ENCODE measurements at regions not wholly inside any gene's neighbourhood (a gene's known extent, or its start where the extent isn't known, plus 50 kb on each side); places are given as distances from the start of the nearest gene placed in this dataset.
A peak's percentile ranks its signal among the peaks of the same experiment; 100 is the strongest.
"Not testable (repeated sequence)": the region's sequence is repeated elsewhere in the genome, so short reads cannot be mapped to it uniquely, and the experiment has no call there.

- no peaks in the 10 kb centered on the region for H3K9me3 ChIP-seq (ENCODE audit: control insufficient read depth, insufficient read depth, low read depth, low read length)
- ChIA-PET POLR2A (interaction anchor here (0.6 kb wide), 1 partner anchor 185 kb away, joined by 3 read pairs; no protein-coding TSS in a partner anchor), CTCF (interaction anchor here (0.6 to 2.8 kb wide), 19 partner anchors 9 to 1148 kb away, joined by 3 to 17 read pairs (median 4); no protein-coding TSS in a partner anchor)
- no peaks in the 10 kb centered on the region for H3K36me3 ChIP-seq (ENCODE audit: control insufficient read depth in 2 of 2, insufficient read depth in 1 of 2, low read length in 2 of 2)
- TF ChIP-seq ZNF292 (tag by site-specific recombination; IDR thresholded peaks at IDR 0.05; ENCODE audit: borderline replicate concordance, low read depth) (no peak), ZNF174 (tag by site-specific recombination; IDR thresholded peaks at IDR 0.05) (no peak), ZNF654 (tag by site-specific recombination; IDR thresholded peaks at IDR 0.05; ENCODE audit: low read depth) (peak; percentile 64)
- no peak overlapping the region for H3K27ac ChIP-seq (ENCODE audit: extremely low read depth, low read depth, low read length)
- H3K4me3 ChIP-seq (ENCODE audit: low read depth, low read length): no peak overlapping the region
- H3K4me1 ChIP-seq (ENCODE audit: control insufficient read depth, insufficient read depth, low read length): no peaks in the 10 kb centered on the region
Measured at GRCh38 chr13:81171065-81171647, 830.2 kb upstream of the SPRY2 start.

- POLR2A ChIA-PET; H3K9me3 ChIP-seq (ENCODE audit: control insufficient read depth, insufficient read depth, low read depth, low read length); H3K4me1 ChIP-seq (ENCODE audit: control insufficient read depth, insufficient read depth, low read length); H3K27ac ChIP-seq (ENCODE audit: extremely low read depth, low read depth, low read length); H3K4me3 ChIP-seq (ENCODE audit: low read depth, low read length); H3K36me3 ChIP-seq (ENCODE audit: control insufficient read depth in 2 of 2, insufficient read depth in 1 of 2, low read length in 2 of 2); CTCF ChIA-PET: not testable (repeated sequence)
Measured at GRCh38 chr13:81163823-81164222, 822.9 kb upstream of the SPRY2 start.

DNA sequence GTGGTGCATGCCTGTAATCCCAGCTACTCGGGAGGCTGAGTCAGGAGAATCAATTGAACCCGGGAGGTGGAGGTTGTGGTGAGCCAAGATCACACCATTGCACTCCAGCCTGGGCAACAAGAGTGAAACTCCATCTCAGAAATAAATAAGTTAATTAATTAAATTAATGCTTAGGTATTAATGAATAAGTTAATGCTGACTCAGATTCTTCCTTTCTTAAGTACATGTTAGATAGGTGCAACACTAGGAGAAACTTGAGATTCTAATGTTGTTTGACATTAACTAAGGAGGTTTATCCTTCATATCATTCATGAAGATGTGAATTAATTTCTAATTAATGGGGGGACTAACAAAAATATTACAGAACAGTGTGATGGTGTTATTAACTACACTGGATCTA lies 812.6 kb upstream of the SPRY2 start:
- no peak for TF ChIP-seq ZNF561 (tag by site-specific recombination; IDR thresholded peaks at IDR 0.05; ENCODE audit: borderline replicate concordance)
- no peak for TF ChIP-seq ZNF302 (tag by site-specific recombination; IDR thresholded peaks at IDR 0.05; ENCODE audit: low read depth)
- no peak for TF ChIP-seq TRIM28 (IDR thresholded peaks at IDR 0.05; ENCODE audit: borderline replicate concordance, low read length)
- TF ChIP-seq ZNF138 (tag by site-specific recombination; IDR thresholded peaks at IDR 0.05; ENCODE audit: borderline replicate concordance): no peak
- no peak for TF ChIP-seq ZNF488 (tag by site-specific recombination; IDR thresholded peaks at IDR 0.05)
- TF ChIP-seq ZNF514 (tag by site-specific recombination; IDR thresholded peaks at IDR 0.05): no peak
- no peak for TF ChIP-seq ZNF341 (tag by site-specific recombination; IDR thresholded peaks at IDR 0.05; ENCODE audit: low read depth)
- no peak for TF ChIP-seq ZBTB1 (tag by site-specific recombination; IDR thresholded peaks at IDR 0.05)
- no peak for TF ChIP-seq ZNF157 (tag by site-specific recombination; IDR thresholded peaks at IDR 0.05)
- no peak for TF ChIP-seq ZNF362 (tag by site-specific recombination; IDR thresholded peaks at IDR 0.05)
- TF ChIP-seq ZNF529 (tag by site-specific recombination; IDR thresholded peaks at IDR 0.05; ENCODE audit: insufficient replicate concordance): no peak
- no peak for TF ChIP-seq ZNF626 (tag by site-specific recombination; IDR thresholded peaks at IDR 0.05)
- no peak for TF ChIP-seq BCL11B (tag by site-specific recombination; IDR thresholded peaks at IDR 0.05; ENCODE audit: low read depth)
- TF ChIP-seq RBAK (tag by site-specific recombination; IDR thresholded peaks at IDR 0.05): no peak
- TF ChIP-seq ZBTB7A (tag by site-specific recombination; IDR thresholded peaks at IDR 0.05; ENCODE audit: low read depth): no peak
- no peak for TF ChIP-seq ZNF48 (tag by site-specific recombination; IDR thresholded peaks at IDR 0.05)
- TF ChIP-seq ZNF560 (tag by site-specific recombination; IDR thresholded peaks at IDR 0.05; ENCODE audit: borderline replicate concordance): no peak
- no peak for TF ChIP-seq ZNF473 (tag by site-specific recombination; IDR thresholded peaks at IDR 0.05)
- H3K9me3 ChIP-seq (ENCODE audit: control insufficient read depth, insufficient read depth, low read depth, low read length): no peaks in the 10 kb centered on the region
- ChIA-PET POLR2A (no interaction called here), CTCF (no interaction called here)
- H3K4me3 ChIP-seq (ENCODE audit: low read depth, low read length): no peak overlapping the region
- H3K36me3 ChIP-seq (ENCODE audit: control insufficient read depth in 2 of 2, insufficient read depth in 1 of 2, low read length in 2 of 2): no peaks in the 10 kb centered on the region
- H3K27ac ChIP-seq (ENCODE audit: extremely low read depth, low read depth, low read length): no peak overlapping the region
- H3K4me1 ChIP-seq (ENCODE audit: control insufficient read depth, insufficient read depth, low read length): no peaks in the 10 kb centered on the region
